CD14-positive monocyte (primary cell): ENCODE measurements at regions not wholly inside any gene's neighbourhood (a gene's known extent, or its start where the extent isn't known, plus 50 kb on each side); places are given as distances from the start of the nearest gene placed in this dataset.

Experiments used
- DNase-seq, 3 donors: peaks; one replicate each; pipeline ENCODE4 v3.0.0-alpha.2; 2011 to 2022
- H2AFZ ChIP-seq: 2 replicates; pipeline ENCODE4 v1.6.0; 2012; ENCODE audit warnings: mild to moderate bottlenecking, low read depth, low read length, inconsistent platforms; ENCODE audit not compliant: insufficient read depth, poor library complexity, severe bottlenecking
- H3K27ac ChIP-seq, 2 donors: 1 replicate in 1 of 2; 2 replicates in 1 of 2; pipeline ENCODE4 v1.5.1; 2012 to 2013; ENCODE audit warnings: low read length in 2 of 2, control low read depth in 1 of 2, inconsistent platforms in 1 of 2, low read depth in 1 of 2, mild to moderate bottlenecking in 1 of 2
- H3K27me3 ChIP-seq, 2 donors: one replicate each; pipeline versions ENCODE4 v1.6.0 to v1.6.1; 2011 to 2013; ENCODE audit warnings: low read length in 2 of 2; ENCODE audit not compliant: control insufficient read depth in 2 of 2, insufficient read depth in 2 of 2
- H3K36me3 ChIP-seq, 2 donors: replicated peaks in 1 of 2; 1 replicate in 1 of 2; 2 replicates in 1 of 2; pipeline versions ENCODE4 v1.5.1 to v1.6.1; 2012 to 2013; ENCODE audit warnings: low read length in 2 of 2, control low read depth in 1 of 2, inconsistent platforms in 1 of 2, mild to moderate bottlenecking in 1 of 2; ENCODE audit not compliant: insufficient read depth in 2 of 2, control insufficient read depth in 1 of 2
- H3K4me1 ChIP-seq, 2 donors: 1 replicate in 1 of 2; 2 replicates in 1 of 2; pipeline versions ENCODE4 v1.5.1 to v1.6.1; 2012 to 2013; ENCODE audit warnings: low read length in 2 of 2, control low read depth in 1 of 2, inconsistent platforms in 1 of 2, mild to moderate bottlenecking in 1 of 2, moderate library complexity in 1 of 2; ENCODE audit not compliant: insufficient read depth in 2 of 2, control insufficient read depth in 1 of 2
- H3K4me2 ChIP-seq: replicated peaks from 2 replicates; pipeline ENCODE3; 2012; ENCODE audit warnings: low read length, moderate library complexity, mild to moderate bottlenecking; ENCODE audit not compliant: poor library complexity, severe bottlenecking; ENCODE audit errors: extremely low read depth
- H3K4me3 ChIP-seq, 3 experiments: fragments of 200-600 bp in 1 of 3; sonication (generic) in 1 of 3; replicated peaks in 1 of 3; 1 replicate in 2 of 3; 2 replicates in 1 of 3; pipeline ENCODE4 v1.5.1; 2011 to 2013; ENCODE audit warnings: low read length in 3 of 3, mild to moderate bottlenecking in 3 of 3, control low read depth in 2 of 3, low read depth in 2 of 3, inconsistent platforms in 1 of 3, moderate library complexity in 1 of 3
- H3K79me2 ChIP-seq: 2 replicates; pipeline ENCODE4 v1.6.0; 2012; ENCODE audit warnings: mild to moderate bottlenecking, control low read depth, inconsistent platforms, low read length, moderate library complexity; ENCODE audit not compliant: insufficient read depth
- H3K9ac ChIP-seq: 2 replicates; pipeline ENCODE4 v1.6.0; 2017; ENCODE audit warnings: low read length, mild to moderate bottlenecking; ENCODE audit not compliant: insufficient read depth, poor library complexity, severe bottlenecking
- H3K9me3 ChIP-seq, 2 donors: replicated peaks in 1 of 2; 1 replicate in 1 of 2; 2 replicates in 1 of 2; pipeline versions ENCODE4 v1.5.1 to v1.6.1; 2012 to 2013; ENCODE audit warnings: low read length in 2 of 2, control low read depth in 1 of 2; ENCODE audit not compliant: control insufficient read depth in 1 of 2, insufficient read depth in 1 of 2
- H4K20me1 ChIP-seq: 2 replicates; pipeline ENCODE4 v1.6.0; 2012; ENCODE audit warnings: mild to moderate bottlenecking, low read length, control low read depth, moderate library complexity; ENCODE audit not compliant: insufficient read depth
- H3K27ac Mint-ChIP-seq, 7 donors: one replicate each; pipeline ENCODE4 v1.8.0; 2020; ENCODE audit warnings: mild to moderate bottlenecking in 7 of 7, mixed read lengths in 7 of 7, moderate library complexity in 6 of 7, inconsistent platforms in 2 of 7
- H3K27me3 Mint-ChIP-seq, 3 donors: one replicate each; pipeline ENCODE4 v1.8.0; 2021 to 2022; ENCODE audit warnings: low read depth in 3 of 3, mild to moderate bottlenecking in 3 of 3, mixed read lengths in 3 of 3, moderate library complexity in 3 of 3, inconsistent platforms in 1 of 3
- H3K36me3 Mint-ChIP-seq, 2 donors: one replicate each; pipeline ENCODE4 v1.8.0; 2020; ENCODE audit warnings: mixed read lengths in 2 of 2, inconsistent platforms in 1 of 2, mild to moderate bottlenecking in 1 of 2
- H3K4me1 Mint-ChIP-seq: one replicate; pipeline ENCODE4 v1.8.0; 2020; ENCODE audit warnings: mild to moderate bottlenecking, mixed read lengths
- H3K4me3 Mint-ChIP-seq, 2 donors: one replicate each; pipeline ENCODE4 v1.8.0; 2020; ENCODE audit warnings: mild to moderate bottlenecking in 2 of 2, mixed read lengths in 2 of 2, moderate library complexity in 1 of 2
- H3K9me3 Mint-ChIP-seq, 7 donors: one replicate each; pipeline ENCODE4 v1.8.0; 2020 to 2022; ENCODE audit warnings: mixed read lengths in 7 of 7, mild to moderate bottlenecking in 6 of 7, moderate library complexity in 6 of 7, inconsistent platforms in 2 of 7
- WGBS: methylation state at CpG from one replicate; pipeline ENCODE4 v1.1.5; 2013; ENCODE audit warnings: missing lambda C conversion rate; ENCODE audit not compliant: insufficient coverage; 5-methylcytosine and 5-hydroxymethylcytosine counted together
- intact Hi-C, 2 donors: fragments of 100-400 bp; cut with micrococcal nuclease; formaldehyde crosslinking; loops; one replicate each; pipeline versions ENCODE4 v1.15.0 to v1.15.1; 2023
- TF ChIP-seq, protein P1 (sequence below): fragments of 200-600 bp; IDR thresholded peaks from one replicate; pipeline ENCODE4 v1.8.0; 2022; ENCODE audit warnings: antibody characterized with exemption, mild to moderate bottlenecking

DNA sequence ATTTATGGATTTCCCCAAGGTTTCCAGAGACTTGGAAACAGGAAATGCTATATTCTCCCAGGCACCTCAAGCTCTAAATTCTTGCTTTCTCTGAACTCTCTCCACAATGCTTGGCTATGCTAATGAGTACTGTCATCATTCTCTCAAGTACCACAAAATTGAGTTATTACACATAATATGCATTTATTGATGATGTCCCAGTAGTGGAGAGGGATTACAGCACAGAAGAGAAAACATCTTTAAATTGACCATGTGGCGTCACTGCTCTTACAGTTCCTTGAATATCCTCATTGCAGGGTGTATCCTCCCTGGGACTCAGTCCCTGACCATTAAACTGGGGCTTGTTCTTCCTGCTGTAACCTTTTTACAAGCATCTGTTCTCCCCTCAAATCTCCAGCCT lies 681.1 kb upstream of the FANCL start:
- Histone ChIP-seq H3K9ac (no peak overlapping the region), H3K4me2 (no peak overlapping the region), H3K36me3 (no peaks in the 10 kb centered on the region), H3K9me3 (no peaks in the 10 kb centered on the region), H2AFZ (no peak overlapping the region), H4K20me1 (no peaks in the 10 kb centered on the region), H3K79me2 (no peaks in the 10 kb centered on the region), H3K27ac (no peak overlapping the region), H3K27me3 (no peaks in the 10 kb centered on the region), H3K4me1 (no peaks in the 10 kb centered on the region), H3K4me3 (no peak overlapping the region)
- H3K27ac Mint-ChIP-seq: no peak overlapping the region
- peaks cover 0 to 2% (median 2%) of the 10 kb centered on the region in 3 donors for H3K27me3 Mint-ChIP-seq
- intact Hi-C loops: no loop called here
- peaks cover 0 to 6% (median 0%) of the 10 kb centered on the region in 7 donors for H3K9me3 Mint-ChIP-seq
- TF ChIP-seq, protein P1, sequence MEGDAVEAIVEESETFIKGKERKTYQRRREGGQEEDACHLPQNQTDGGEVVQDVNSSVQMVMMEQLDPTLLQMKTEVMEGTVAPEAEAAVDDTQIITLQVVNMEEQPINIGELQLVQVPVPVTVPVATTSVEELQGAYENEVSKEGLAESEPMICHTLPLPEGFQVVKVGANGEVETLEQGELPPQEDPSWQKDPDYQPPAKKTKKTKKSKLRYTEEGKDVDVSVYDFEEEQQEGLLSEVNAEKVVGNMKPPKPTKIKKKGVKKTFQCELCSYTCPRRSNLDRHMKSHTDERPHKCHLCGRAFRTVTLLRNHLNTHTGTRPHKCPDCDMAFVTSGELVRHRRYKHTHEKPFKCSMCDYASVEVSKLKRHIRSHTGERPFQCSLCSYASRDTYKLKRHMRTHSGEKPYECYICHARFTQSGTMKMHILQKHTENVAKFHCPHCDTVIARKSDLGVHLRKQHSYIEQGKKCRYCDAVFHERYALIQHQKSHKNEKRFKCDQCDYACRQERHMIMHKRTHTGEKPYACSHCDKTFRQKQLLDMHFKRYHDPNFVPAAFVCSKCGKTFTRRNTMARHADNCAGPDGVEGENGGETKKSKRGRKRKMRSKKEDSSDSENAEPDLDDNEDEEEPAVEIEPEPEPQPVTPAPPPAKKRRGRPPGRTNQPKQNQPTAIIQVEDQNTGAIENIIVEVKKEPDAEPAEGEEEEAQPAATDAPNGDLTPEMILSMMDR: no peak
- 80% methylated on average over 1 of the region's 1 CpG for WGBS
- H3K4me1 Mint-ChIP-seq: peaks cover 6% of the 10 kb centered on the region
- DNase-seq: no peak
- no peaks in the 10 kb centered on the region for H3K36me3 Mint-ChIP-seq
- H3K4me3 Mint-ChIP-seq: no peak overlapping the region

GRCh38 chr2:58921676-58922075 lies 680.6 kb upstream of the FANCL start:
- H3K27me3 Mint-ChIP-seq: peaks cover 0 to 2% (median 2%) of the 10 kb centered on the region in 3 donors
- Histone ChIP-seq H3K4me1 (no peaks in the 10 kb centered on the region), H3K79me2 (no peaks in the 10 kb centered on the region), H2AFZ (no peak overlapping the region), H3K9ac (no peak overlapping the region), H3K9me3 (no peaks in the 10 kb centered on the region), H3K27me3 (no peaks in the 10 kb centered on the region), H4K20me1 (no peaks in the 10 kb centered on the region), H3K27ac (no peak overlapping the region), H3K36me3 (no peaks in the 10 kb centered on the region), H3K4me2 (no peak overlapping the region), H3K4me3 (no peak overlapping the region)
- no CpG with 5 or more reads among the region's 2 CpGs for WGBS
- H3K9me3 Mint-ChIP-seq: peaks cover 0 to 6% (median 0%) of the 10 kb centered on the region in 7 donors
- intact Hi-C loops: no loop called here
- H3K36me3 Mint-ChIP-seq: no peaks in the 10 kb centered on the region
- TF ChIP-seq, protein P1: no peak
- no peak overlapping the region for H3K4me3 Mint-ChIP-seq
- H3K4me1 Mint-ChIP-seq: peaks cover 6% of the 10 kb centered on the region
- DNase-seq: no peak
- H3K27ac Mint-ChIP-seq: peak overlapping the region in 1 of 7 donors; percentile 28
